ENCODE measurements at regions not wholly inside any gene's neighbourhood (a gene's known extent, or its start where the extent isn't known, plus 50 kb on each side); places are given as distances from the start of the nearest gene placed in this dataset.

GRCh38 chr5:89844548-89844947, 565.0 kb downstream of the CETN3 start:
- H2AK5ac ChIP-seq (ENCODE audit: low read depth, low read length) = no peak overlapping the region
- H3K9ac ChIP-seq (ENCODE audit: low read depth, low read length) = no peak overlapping the region
- BruUV-seq (replicated peaks) = no TSS peak
- no peak overlapping the region for H2BK5ac ChIP-seq (ENCODE audit: low read depth, low read length, poor library complexity, severe bottlenecking)
- DNase-seq (no peak), ATAC-seq (ENCODE audit: low read depth) (no peak)
- no peak overlapping the region for H3K18ac ChIP-seq (ENCODE audit: low read depth, low read length)
- 0 out of 2 replicates have a peak, but pooled peaks cover under 1% of the 10 kb centered on the region for H3K9me3 ChIP-seq (ENCODE audit: control insufficient read depth, insufficient read depth, low read length)
- H3K4me3 ChIP-seq (ENCODE audit: insufficient read depth, low read depth, low read length) = no peak overlapping the region
- TF ChIP-seq SMC3 (IDR thresholded peaks at IDR 0.05; ENCODE audit: low read depth, low read length) = no peak
- no peak for TF ChIP-seq BHLHE40 (IDR thresholded peaks at IDR 0.05; ENCODE audit: low read depth, low read length)
- TF ChIP-seq CHD1 (IDR thresholded peaks at IDR 0.05; ENCODE audit: low read depth, low read length) = no peak
- no peak for TF ChIP-seq MAFK (IDR thresholded peaks at IDR 0.05; ENCODE audit: low read depth, low read length)
- TF ChIP-seq ELK1 (IDR thresholded peaks at IDR 0.05; ENCODE audit: borderline replicate concordance, low read depth, low read length) = no peak
- TF ChIP-seq RAD21 (IDR thresholded peaks at IDR 0.05; ENCODE audit: low read length) = no peak
- TF ChIP-seq POLR2A (IDR thresholded peaks at IDR 0.05; ENCODE audit: low read depth, low read length) = no peak
- no peak for TF ChIP-seq CEBPB (IDR thresholded peaks at IDR 0.05; ENCODE audit: low read depth, low read length)
- no peak for TF ChIP-seq USF2 (IDR thresholded peaks at IDR 0.05; ENCODE audit: low read depth, low read length)
- no peak for TF ChIP-seq MXI1 (IDR thresholded peaks at IDR 0.05; ENCODE audit: borderline replicate concordance, low read depth, low read length)
- no peak for TF ChIP-seq NFE2L2 (IDR thresholded peaks at IDR 0.05; ENCODE audit: low read depth, low read length)
- TF ChIP-seq CTCF (conservative IDR thresholded peaks at IDR 0.05; ENCODE audit: low read depth, low read length) = no peak
- TF ChIP-seq MAZ (IDR thresholded peaks at IDR 0.05; ENCODE audit: borderline replicate concordance, low read depth, low read length) = no peak
- TF ChIP-seq FOS (IDR thresholded peaks at IDR 0.05; ENCODE audit: low read depth, low read length) = no peak
- TF ChIP-seq RFX5 (IDR thresholded peaks at IDR 0.05; ENCODE audit: low read depth, low read length) = no peak
- TF ChIP-seq RCOR1 (IDR thresholded peaks at IDR 0.05; ENCODE audit: insufficient replicate concordance, low read length) = no peak
- no peak overlapping the region for H4K91ac ChIP-seq (ENCODE audit: insufficient read depth, low read depth, low read length)
- no peak overlapping the region for H3K4ac ChIP-seq (ENCODE audit: low read depth, low read length)
- no peaks in the 10 kb centered on the region for H3K27me3 ChIP-seq (ENCODE audit: control insufficient read depth, insufficient read depth, low read length)
- POLR2A ChIA-PET (ENCODE audit: unreplicated experiment) = no interaction called here
- intact Hi-C loops (cut with micrococcal nuclease) = no loop called here
- no peaks in the 10 kb centered on the region for H3K9me1 ChIP-seq (ENCODE audit: insufficient read depth, low read length)
- no peaks in the 10 kb centered on the region for H3K79me1 ChIP-seq (ENCODE audit: low read depth in 1 of 2, low read length in 2 of 2)
- H3K36me3 ChIP-seq (ENCODE audit: control insufficient read depth, insufficient read depth, low read length) = no peaks in the 10 kb centered on the region
- no peaks in the 10 kb centered on the region for H3K4me1 ChIP-seq (ENCODE audit: control insufficient read depth, insufficient read depth, low read length)
- no peak overlapping the region for H3K56ac ChIP-seq (ENCODE audit: extremely low read depth, insufficient read depth, low read length)
- no peaks in the 10 kb centered on the region for H4K20me1 ChIP-seq (ENCODE audit: insufficient read depth, low read length)
- in situ Hi-C loops (cut with MboI; ENCODE audit: low sequenced_read_pairs) = no loop called here
- H3K27ac ChIP-seq (ENCODE audit: insufficient read depth, low read length) = no peak overlapping the region
- H3K23ac ChIP-seq (ENCODE audit: low read depth, low read length) = no peak overlapping the region
- CTCF ChIA-PET = no interaction called here
- H2BK15ac ChIP-seq (ENCODE audit: low read depth, low read length) = no peak overlapping the region
- H4K5ac ChIP-seq (ENCODE audit: low read depth, low read length) = no peak overlapping the region
- no peak overlapping the region for H3K4me2 ChIP-seq (ENCODE audit: low read depth, low read length)
- no peak overlapping the region for H2BK120ac ChIP-seq (ENCODE audit: low read depth, low read length)
- no peak overlapping the region for H2AK9ac ChIP-seq (replicated peaks; ENCODE audit: low read depth, low read length, poor library complexity)
- dilution Hi-C loops (cut with HindIII; ENCODE audit: low sequenced_read_pairs, unreplicated experiment) = no loop called here
- no peak overlapping the region for H4K8ac ChIP-seq (ENCODE audit: low read depth in 2 of 2, low read length in 2 of 2)
- no peak overlapping the region for H3K14ac ChIP-seq (replicated peaks; ENCODE audit: low read depth, low read length)
- no peak overlapping the region for H2AFZ ChIP-seq (replicated peaks; ENCODE audit: low read length, poor library complexity)
- no peak overlapping the region for H2BK20ac ChIP-seq (ENCODE audit: low read depth, low read length)
